Esophagus muscularis mucosa (tissue), 4 donors: ENCODE measurements at regions not wholly inside any gene's neighbourhood (a gene's known extent, or its start where the extent isn't known, plus 50 kb on each side); places are given as distances from the start of the nearest gene placed in this dataset.
"Not testable (repeated sequence)": the region's sequence is repeated elsewhere in the genome, so short reads cannot be mapped to it uniquely, and the experiment has no call there.

Experiments used
- DNase-seq: peaks from one replicate; pipeline ENCODE4 v3.0.0-alpha.2; 2017; ENCODE audit errors: extremely low spot score
- H3K27ac ChIP-seq, 4 donors: fragments of 200-600 bp; sonication (generic); replicated peaks in 1 of 4; 1 replicate in 3 of 4; 2 replicates in 1 of 4; pipeline ENCODE4 v1.5.1; 2016 to 2019; ENCODE audit warnings: mild to moderate bottlenecking in 1 of 4
- H3K27me3 ChIP-seq, 4 donors: fragments of 200-600 bp; sonication (generic); one replicate each; pipeline versions ENCODE4 v1.5.1 to v1.6.0; 2016 to 2019
- H3K36me3 ChIP-seq, 4 donors: fragments of 200-600 bp; sonication (generic); one replicate each; pipeline ENCODE4 v1.5.1; 2016 to 2019
- H3K4me1 ChIP-seq, 4 donors: fragments of 200-600 bp; sonication (generic); one replicate each; pipeline ENCODE4 v1.5.1; 2016 to 2019
- H3K4me3 ChIP-seq, 4 donors: fragments of 200-600 bp; sonication (generic); 1 replicate in 2 of 4; 2 replicates in 2 of 4; pipeline ENCODE4 v1.5.1; 2016 to 2019; ENCODE audit warnings: mild to moderate bottlenecking in 4 of 4, moderate library complexity in 1 of 4
- H3K9me3 ChIP-seq, 4 donors: fragments of 200-600 bp; sonication (generic); 1 replicate in 3 of 4; 2 replicates in 1 of 4; pipeline ENCODE4 v1.5.1; 2016 to 2019
- EP300 ChIP-seq: sonication (generic); formaldehyde crosslinking; IDR thresholded peaks from one replicate; pipeline ENCODE4 v1.6.1; 2017; ENCODE audit warnings: antibody characterized with exemption
- POLR2A ChIP-seq: fragments of 450-650 bp; IDR thresholded peaks from one replicate; pipeline ENCODE4 v1.6.1; 2017; ENCODE audit warnings: antibody characterized with exemption, moderate library complexity, mild to moderate bottlenecking, low read depth
- POLR2AphosphoS5 ChIP-seq, 2 donors: sonication (generic); formaldehyde crosslinking; IDR thresholded peaks; one replicate each; pipeline ENCODE4 v1.6.1; 2017; ENCODE audit warnings: antibody characterized with exemption in 2 of 2
- WGBS: methylation state at CpG from one replicate; pipeline ENCODE4 v1.1.5; 2018; 5-methylcytosine and 5-hydroxymethylcytosine counted together
- intact Hi-C: fragments of 100-400 bp; cut with DNase I; formaldehyde crosslinking; loops from one replicate; pipeline ENCODE4 v1.15.1; 2023
- TF ChIP-seq, protein P1 (sequence below), 3 experiments: fragments of 200-600 bp in 2 of 3; fragments of 450-650 bp in 1 of 3; sonication (generic) in 2 of 3; IDR thresholded peaks; one replicate each; pipeline ENCODE4 v1.5.1; 2017 to 2019; ENCODE audit warnings: antibody characterized with exemption in 3 of 3, mild to moderate bottlenecking in 2 of 3, moderate library complexity in 1 of 3

DNA sequence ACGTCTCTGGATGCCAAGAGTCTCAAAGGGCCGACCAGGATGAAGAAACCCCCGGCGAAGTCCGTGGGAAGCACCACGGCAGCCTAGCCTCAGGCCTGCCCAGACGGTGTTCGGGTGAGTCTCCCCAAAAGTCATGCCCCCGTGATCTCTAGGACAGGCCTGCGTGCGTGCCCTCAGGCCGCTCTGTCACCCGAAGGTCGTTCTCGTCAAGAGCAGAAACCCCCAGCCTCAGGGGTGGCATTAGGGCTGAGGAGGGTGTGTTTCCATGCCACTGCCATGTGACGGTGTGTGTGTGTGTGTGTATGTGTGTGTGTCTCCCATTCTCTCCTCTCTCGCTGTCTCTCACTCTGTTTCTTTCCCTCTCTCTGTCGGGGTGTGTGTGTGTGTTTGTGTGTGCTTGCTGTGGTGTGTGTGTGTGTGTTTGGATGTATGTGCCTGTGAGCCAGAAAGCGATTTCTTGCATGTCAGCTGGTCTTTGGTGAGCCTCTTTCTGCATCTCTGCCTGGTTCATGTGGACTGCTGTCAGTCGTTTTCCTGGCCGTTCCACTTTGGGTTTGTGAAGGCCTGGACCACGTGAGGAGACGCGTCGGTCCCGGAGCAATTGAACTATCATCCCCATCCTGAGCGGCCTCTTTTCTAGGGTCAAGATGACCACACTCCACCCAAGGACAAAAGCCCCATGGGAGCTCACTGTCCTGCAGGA, 772.5 kb upstream of the ALG10B start:
- Histone ChIP-seq H3K27ac (no peak overlapping the region), H3K9me3 (no peaks in the 10 kb centered on the region), H3K4me3 (no peak overlapping the region), H3K27me3 (no peaks in the 10 kb centered on the region), H3K4me1 (no peaks in the 10 kb centered on the region), H3K36me3 (no peaks in the 10 kb centered on the region)
- DNase-seq: peak; percentile 72
- TF ChIP-seq POLR2AphosphoS5 (IDR thresholded peaks at IDR 0.05): no peak
- TF ChIP-seq, protein P1, sequence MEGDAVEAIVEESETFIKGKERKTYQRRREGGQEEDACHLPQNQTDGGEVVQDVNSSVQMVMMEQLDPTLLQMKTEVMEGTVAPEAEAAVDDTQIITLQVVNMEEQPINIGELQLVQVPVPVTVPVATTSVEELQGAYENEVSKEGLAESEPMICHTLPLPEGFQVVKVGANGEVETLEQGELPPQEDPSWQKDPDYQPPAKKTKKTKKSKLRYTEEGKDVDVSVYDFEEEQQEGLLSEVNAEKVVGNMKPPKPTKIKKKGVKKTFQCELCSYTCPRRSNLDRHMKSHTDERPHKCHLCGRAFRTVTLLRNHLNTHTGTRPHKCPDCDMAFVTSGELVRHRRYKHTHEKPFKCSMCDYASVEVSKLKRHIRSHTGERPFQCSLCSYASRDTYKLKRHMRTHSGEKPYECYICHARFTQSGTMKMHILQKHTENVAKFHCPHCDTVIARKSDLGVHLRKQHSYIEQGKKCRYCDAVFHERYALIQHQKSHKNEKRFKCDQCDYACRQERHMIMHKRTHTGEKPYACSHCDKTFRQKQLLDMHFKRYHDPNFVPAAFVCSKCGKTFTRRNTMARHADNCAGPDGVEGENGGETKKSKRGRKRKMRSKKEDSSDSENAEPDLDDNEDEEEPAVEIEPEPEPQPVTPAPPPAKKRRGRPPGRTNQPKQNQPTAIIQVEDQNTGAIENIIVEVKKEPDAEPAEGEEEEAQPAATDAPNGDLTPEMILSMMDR (IDR thresholded peaks at IDR 0.05): no peak
- TF ChIP-seq EP300: no peak
- WGBS: 83% methylated on average over 19 of the region's 27 CpGs
- intact Hi-C loops: no loop called here

DNA sequence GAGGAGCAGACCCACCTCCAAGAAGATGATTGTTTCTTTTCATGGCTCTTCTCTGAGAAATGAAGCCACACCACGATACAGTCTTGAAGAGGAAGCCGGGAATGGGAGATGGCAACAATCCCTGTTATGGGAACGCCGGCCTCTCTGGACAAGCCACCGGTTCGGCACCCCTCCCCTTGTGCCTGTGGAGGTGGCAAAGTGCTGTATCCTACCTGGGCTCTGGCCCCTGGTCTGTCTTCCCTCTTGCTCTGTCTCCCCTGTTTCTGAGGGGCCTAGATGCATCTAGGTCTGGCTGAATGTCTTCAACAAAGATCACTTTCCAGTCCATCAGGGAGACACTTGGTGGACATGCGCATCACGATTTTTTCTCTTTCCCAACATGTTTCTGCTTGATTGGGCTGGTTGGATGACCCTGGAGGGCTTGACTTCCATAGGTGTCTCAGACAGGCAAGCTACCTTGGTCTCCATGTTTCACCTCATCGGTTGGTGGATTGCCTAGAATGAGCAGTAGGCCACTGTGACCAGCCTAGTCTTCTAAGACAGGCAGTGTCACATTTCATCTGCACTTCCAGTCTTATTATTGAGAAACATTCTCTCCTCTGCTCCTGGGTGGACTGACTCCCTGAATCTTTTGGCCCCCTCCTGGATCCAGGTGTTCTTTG, 771.8 kb upstream of the ALG10B start:
- intact Hi-C loops, H3K4me3 ChIP-seq, H3K27ac ChIP-seq, H3K4me1 ChIP-seq, H3K9me3 ChIP-seq, H3K36me3 ChIP-seq, H3K27me3 ChIP-seq: not testable (repeated sequence)
- DNase-seq: peak; percentile 79
- 74% methylated on average over 7 of the region's 9 CpGs for WGBS

DNA sequence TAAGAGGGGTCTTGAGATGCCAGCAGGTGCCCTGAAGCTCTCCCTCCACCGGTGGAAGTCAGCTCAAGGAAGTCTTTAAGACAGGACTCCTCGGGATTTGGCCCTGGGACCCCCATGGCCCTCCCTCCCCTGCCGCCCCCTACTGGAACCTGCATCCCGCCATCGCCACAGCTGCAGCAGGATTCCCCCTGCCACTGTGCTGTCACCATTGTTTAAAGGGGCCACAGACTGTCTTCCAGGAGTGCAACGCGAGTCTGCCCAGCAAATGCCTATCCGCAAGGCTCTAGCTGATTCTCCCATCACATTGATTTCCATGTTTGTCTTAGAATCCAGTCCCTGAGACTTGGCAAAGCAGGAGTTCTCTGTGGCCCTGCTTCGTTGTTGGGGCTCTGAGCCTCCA, 770.8 kb upstream of the ALG10B start:
- Histone ChIP-seq H3K27ac (no peak overlapping the region), H3K4me1 (no peaks in the 10 kb centered on the region), H3K9me3 (no peaks in the 10 kb centered on the region), H3K36me3 (no peaks in the 10 kb centered on the region), H3K27me3 (no peaks in the 10 kb centered on the region), H3K4me3 (no peak overlapping the region)
- intact Hi-C loops: no loop called here
- 77% methylated on average over 6 of the region's 9 CpGs for WGBS
- peak; percentile 77 for DNase-seq
- TF ChIP-seq POLR2AphosphoS5 (IDR thresholded peaks at IDR 0.05): no peak
- TF ChIP-seq, protein P1 (IDR thresholded peaks at IDR 0.05): no peak

DNA sequence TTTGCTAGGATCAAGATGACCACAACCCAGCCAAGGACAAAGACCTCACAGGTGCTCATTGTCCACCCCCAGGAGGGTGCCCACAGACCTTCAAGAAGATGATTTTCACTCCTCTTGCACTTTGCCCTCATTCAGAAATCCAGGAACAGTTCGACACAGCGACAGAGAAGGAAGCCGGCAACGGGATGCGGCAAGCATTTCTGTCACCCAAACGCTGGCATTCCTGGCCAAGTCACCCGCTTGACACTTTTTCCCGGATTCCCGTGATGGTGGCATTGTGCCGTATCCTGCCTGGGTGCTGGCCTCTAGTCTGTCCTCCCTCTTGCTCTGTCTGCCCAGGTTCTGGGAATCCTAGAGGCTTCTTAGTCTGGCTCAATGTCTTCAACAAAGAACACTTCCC, 770.4 kb upstream of the ALG10B start:
- H3K9me3 ChIP-seq: no peaks in the 10 kb centered on the region
- WGBS: 96% methylated on average over 5 of the region's 10 CpGs
- TF ChIP-seq POLR2A (no peak), POLR2AphosphoS5 (IDR thresholded peaks at IDR 0.05) (no peak), EP300 (no peak)
- TF ChIP-seq, protein P1 (IDR thresholded peaks at IDR 0.05): no peak

DNA sequence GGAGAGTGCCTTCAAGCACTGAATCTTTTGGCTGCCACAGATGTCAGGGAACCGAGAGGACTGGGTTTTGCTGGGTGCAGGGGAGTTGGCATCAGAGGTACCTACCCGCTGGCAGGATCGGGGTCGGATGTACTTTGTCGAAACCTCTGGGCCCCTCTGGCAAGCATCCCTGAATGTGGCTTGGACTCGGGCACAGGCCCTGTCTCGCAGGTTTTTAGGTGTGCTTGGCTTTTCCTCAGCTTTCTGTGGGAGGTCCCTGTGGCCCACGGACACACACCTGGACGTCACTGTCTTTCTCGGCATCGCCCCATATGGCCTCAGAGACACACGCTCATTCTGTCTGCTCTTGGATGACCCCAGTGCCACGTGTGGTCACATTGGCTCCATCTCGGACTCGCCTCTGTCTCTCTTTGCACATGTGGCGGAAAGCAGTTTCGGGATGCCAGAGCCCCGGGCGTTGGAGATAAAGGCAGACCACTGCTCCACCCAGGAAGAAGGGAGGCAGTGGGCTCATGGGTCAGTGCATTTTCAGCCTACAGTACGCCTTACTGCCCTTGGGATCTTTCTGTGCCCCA, 769.6 kb upstream of the ALG10B start:
- Histone ChIP-seq H3K9me3 (no peaks in the 10 kb centered on the region), H3K27me3 (no peaks in the 10 kb centered on the region), H3K4me3 (no peak overlapping the region), H3K36me3 (no peaks in the 10 kb centered on the region), H3K27ac (no peak overlapping the region), H3K4me1 (no peaks in the 10 kb centered on the region)
- 74% methylated on average over 12 of the region's 20 CpGs for WGBS
- intact Hi-C loops: no loop called here
- peak; percentile 64 for DNase-seq
- TF ChIP-seq POLR2AphosphoS5 (IDR thresholded peaks at IDR 0.05): no peak
- TF ChIP-seq POLR2A: no peak
- no peak for TF ChIP-seq EP300
- TF ChIP-seq, protein P1 (IDR thresholded peaks at IDR 0.05): no peak

More for the DNA sequence above, 770.4 kb upstream of the ALG10B start:
- Histone ChIP-seq H3K27ac (no peak overlapping the region), H3K36me3 (no peaks in the 10 kb centered on the region), H3K4me3 (no peak overlapping the region), H3K4me1 (no peaks in the 10 kb centered on the region), H3K27me3 (no peaks in the 10 kb centered on the region)
- DNase-seq: no peak
- intact Hi-C loops: no loop called here
